GM12878 (cell line): ENCODE measurements at regions not wholly inside any gene's neighbourhood (a gene's known extent, or its start where the extent isn't known, plus 50 kb on each side); places are given as distances from the start of the nearest gene placed in this dataset.

Source experiments
- BRCA1 ChIP-seq: IDR thresholded peaks from 2 replicates; pipeline ENCODE4 v1.6.1; 2011; ENCODE audit warnings: low read depth, low read length, improper control_type of control experiment
- CBFB ChIP-seq: IDR thresholded peaks from 2 replicates; pipeline ENCODE4 v1.6.1; 2016; ENCODE audit warnings: antibody characterized with exemption, low read depth
- EP300 ChIP-seq, 2 experiments: fragments of 150-350 bp in 1 of 2; IDR thresholded peaks; 2 replicates each; pipeline ENCODE4 v1.6.1; 2011 to 2012; ENCODE audit warnings: low read depth in 2 of 2, low read length in 2 of 2, borderline replicate concordance in 1 of 2, improper control_type of control experiment in 1 of 2, inconsistent platforms in 1 of 2; ENCODE audit not compliant: control insufficient read depth in 1 of 2
- ESRRA ChIP-seq: IDR thresholded peaks from 2 replicates; pipeline ENCODE4 v1.6.1; 2012; ENCODE audit warnings: mild to moderate bottlenecking, low read length, improper control_type of control experiment
- PBX3 ChIP-seq: IDR thresholded peaks from 2 replicates; pipeline ENCODE4 v1.6.1; 2011; ENCODE audit warnings: mild to moderate bottlenecking, low read depth, low read length, moderate library complexity; ENCODE audit not compliant: insufficient replicate concordance
- POLR2A ChIP-seq: IDR thresholded peaks from 2 replicates; pipeline ENCODE4 v1.6.1; 2011; ENCODE audit warnings: low read depth, mild to moderate bottlenecking, low read length
- SIX5 ChIP-seq: IDR thresholded peaks from 2 replicates; pipeline ENCODE4 v1.6.1; 2011; ENCODE audit warnings: mild to moderate bottlenecking, low read depth, low read length, moderate library complexity; ENCODE audit not compliant: severe bottlenecking
- TAF1 ChIP-seq: IDR thresholded peaks from 2 replicates; pipeline ENCODE4 v1.6.1; 2011; ENCODE audit warnings: mild to moderate bottlenecking, low read depth, low read length, borderline replicate concordance
- YY1 ChIP-seq: IDR thresholded peaks from 2 replicates; pipeline ENCODE4 v1.6.1; 2011; ENCODE audit warnings: low read depth, mild to moderate bottlenecking, low read length
- ZBTB33 ChIP-seq: fragments of 450-650 bp; IDR thresholded peaks from 2 replicates; pipeline ENCODE4 v1.6.1; 2017; ENCODE audit warnings: mild to moderate bottlenecking
- ZNF207 ChIP-seq: fragments of 450-650 bp; IDR thresholded peaks from 2 replicates; pipeline ENCODE4 v1.6.1; 2014; ENCODE audit warnings: antibody characterized with exemption, mild to moderate bottlenecking, borderline replicate concordance
- ZSCAN29 ChIP-seq: fragments of 450-650 bp; IDR thresholded peaks from 2 replicates; pipeline ENCODE4 v1.6.1; 2017; ENCODE audit warnings: mild to moderate bottlenecking, moderate library complexity
- TF ChIP-seq, protein P1 (sequence below): IDR thresholded peaks from 2 replicates; pipeline ENCODE4 v1.6.1; 2011; ENCODE audit warnings: borderline replicate concordance, low read depth, mild to moderate bottlenecking, moderate library complexity, low read length; ENCODE audit not compliant: insufficient read depth, poor library complexity, severe bottlenecking
- TF ChIP-seq, protein P2 (sequence below), 3 experiments: IDR thresholded peaks in 2 of 3; conservative IDR thresholded peaks in 1 of 3; 2 replicates each; pipeline ENCODE4 v1.5.1; 2011; ENCODE audit warnings: low read depth in 3 of 3, low read length in 3 of 3, mild to moderate bottlenecking in 3 of 3, control low read depth in 2 of 3, moderate library complexity in 2 of 3, inconsistent platforms in 1 of 3, mixed read lengths in 1 of 3; ENCODE audit not compliant: control insufficient read depth in 2 of 3, insufficient read depth in 1 of 3; ENCODE audit errors: extremely low read depth in 1 of 3

DNA sequence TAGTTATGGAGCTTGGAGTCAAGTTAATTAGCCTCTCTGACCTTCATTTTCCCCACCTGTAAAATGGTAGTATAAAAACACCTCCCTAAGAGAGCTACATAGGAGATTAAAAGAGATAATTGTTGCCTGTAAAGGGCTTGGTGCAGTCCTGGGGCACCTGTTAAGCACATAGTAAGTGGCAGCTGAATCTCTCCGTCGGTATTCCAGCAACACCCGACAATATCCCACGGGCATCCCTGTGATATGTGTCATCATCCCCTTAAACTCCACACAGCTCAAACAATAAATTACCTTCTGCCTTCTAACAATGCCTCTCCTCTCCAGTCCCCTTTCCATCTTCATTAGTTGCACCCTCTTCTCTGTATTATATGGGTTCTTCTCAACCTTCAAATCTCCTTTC is 121.5 kb downstream of the C11orf91 start:
- TF ChIP-seq ESRRA (no peak), CBFB (no peak), TAF1 (no peak), BRCA1 (no peak), EP300 (IDR thresholded peaks at IDR 0.05; ENCODE audit: borderline replicate concordance in 1 of 2, control insufficient read depth in 1 of 2, low read depth in 2 of 2, low read length in 2 of 2) (no peak), ZBTB33 (no peak), ZNF207 (no peak), SIX5 (no peak), ZSCAN29 (no peak), POLR2A (no peak), YY1 (no peak), PBX3 (no peak)
- TF ChIP-seq, protein P1, sequence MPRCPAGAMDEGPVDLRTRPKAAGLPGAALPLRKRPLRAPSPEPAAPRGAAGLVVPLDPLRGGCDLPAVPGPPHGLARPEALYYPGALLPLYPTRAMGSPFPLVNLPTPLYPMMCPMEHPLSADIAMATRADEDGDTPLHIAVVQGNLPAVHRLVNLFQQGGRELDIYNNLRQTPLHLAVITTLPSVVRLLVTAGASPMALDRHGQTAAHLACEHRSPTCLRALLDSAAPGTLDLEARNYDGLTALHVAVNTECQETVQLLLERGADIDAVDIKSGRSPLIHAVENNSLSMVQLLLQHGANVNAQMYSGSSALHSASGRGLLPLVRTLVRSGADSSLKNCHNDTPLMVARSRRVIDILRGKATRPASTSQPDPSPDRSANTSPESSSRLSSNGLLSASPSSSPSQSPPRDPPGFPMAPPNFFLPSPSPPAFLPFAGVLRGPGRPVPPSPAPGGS: no peak
- TF ChIP-seq, protein P2, sequence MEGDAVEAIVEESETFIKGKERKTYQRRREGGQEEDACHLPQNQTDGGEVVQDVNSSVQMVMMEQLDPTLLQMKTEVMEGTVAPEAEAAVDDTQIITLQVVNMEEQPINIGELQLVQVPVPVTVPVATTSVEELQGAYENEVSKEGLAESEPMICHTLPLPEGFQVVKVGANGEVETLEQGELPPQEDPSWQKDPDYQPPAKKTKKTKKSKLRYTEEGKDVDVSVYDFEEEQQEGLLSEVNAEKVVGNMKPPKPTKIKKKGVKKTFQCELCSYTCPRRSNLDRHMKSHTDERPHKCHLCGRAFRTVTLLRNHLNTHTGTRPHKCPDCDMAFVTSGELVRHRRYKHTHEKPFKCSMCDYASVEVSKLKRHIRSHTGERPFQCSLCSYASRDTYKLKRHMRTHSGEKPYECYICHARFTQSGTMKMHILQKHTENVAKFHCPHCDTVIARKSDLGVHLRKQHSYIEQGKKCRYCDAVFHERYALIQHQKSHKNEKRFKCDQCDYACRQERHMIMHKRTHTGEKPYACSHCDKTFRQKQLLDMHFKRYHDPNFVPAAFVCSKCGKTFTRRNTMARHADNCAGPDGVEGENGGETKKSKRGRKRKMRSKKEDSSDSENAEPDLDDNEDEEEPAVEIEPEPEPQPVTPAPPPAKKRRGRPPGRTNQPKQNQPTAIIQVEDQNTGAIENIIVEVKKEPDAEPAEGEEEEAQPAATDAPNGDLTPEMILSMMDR (IDR thresholded peaks at IDR 0.05 in 2 of 3, conservative IDR thresholded peaks at IDR 0.05 in 1 of 3; ENCODE audit: control insufficient read depth in 2 of 3, extremely low read depth in 1 of 3, insufficient read depth in 1 of 3, low read depth in 3 of 3, low read length in 3 of 3): no peak
